ENCODE measurements at regions not wholly inside any gene's neighbourhood (a gene's known extent, or its start where the extent isn't known, plus 50 kb on each side); places are given as distances from the start of the nearest gene placed in this dataset.

- no peaks in the 10 kb centered on the region for H3K27me3 ChIP-seq (ENCODE audit: insufficient read depth, low read length)
- H3K4me3 ChIP-seq (ENCODE audit: low read depth, low read length, poor library complexity, severe bottlenecking): no peak overlapping the region
- no peaks in the 10 kb centered on the region; the same call in 1 of the 2 replicates for H3F3A ChIP-seq (ENCODE audit: insufficient read depth, low read length)
- no peaks in the 10 kb centered on the region for H3K36me3 ChIP-seq (ENCODE audit: insufficient read depth, low read length)
- no peak overlapping the region for H3K4me2 ChIP-seq (ENCODE audit: low read length)
- H3K9me2 ChIP-seq (ENCODE audit: low read depth, low read length): no peaks in the 10 kb centered on the region
- TF ChIP-seq EZH2 (IDR thresholded peaks at IDR 0.05; ENCODE audit: borderline replicate concordance, low read length) (no peak), CTCF (IDR thresholded peaks at IDR 0.05; ENCODE audit: low read length) (no peak)
- H3K27ac ChIP-seq (ENCODE audit: low read depth, low read length, poor library complexity, severe bottlenecking): no peak overlapping the region
- no peaks in the 10 kb centered on the region for H3K79me2 ChIP-seq (ENCODE audit: insufficient read depth, low read length)
- H4K20me1 ChIP-seq (ENCODE audit: insufficient read depth, low read length): no peaks in the 10 kb centered on the region
- no peaks in the 10 kb centered on the region for H3K9me3 ChIP-seq (ENCODE audit: low read length)
- no peak overlapping the region for H3K9ac ChIP-seq (ENCODE audit: low read length)
- peaks cover 13% of the 10 kb centered on the region for H3K4me1 ChIP-seq (ENCODE audit: insufficient read depth, low read length, severe bottlenecking)
- no peak overlapping the region for H2AFZ ChIP-seq (ENCODE audit: low read length)
Measured at GRCh38 chr2:212936572-212936971, 214.8 kb downstream of the IKZF2 start.

- Histone ChIP-seq H3K27me3 (ENCODE audit: insufficient read depth, low read length) (no peaks in the 10 kb centered on the region), H3K9ac (ENCODE audit: low read length) (no peak overlapping the region)
Measured at GRCh38 chr2:212935752-212936151, 215.7 kb downstream of the IKZF2 start.

GRCh38 chr2:212931271-212931670, 220.1 kb downstream of the IKZF2 start:
- H4K20me1 ChIP-seq (ENCODE audit: insufficient read depth, low read length): no peaks in the 10 kb centered on the region

More at GRCh38 chr2:212935752-212936151, 215.7 kb downstream of the IKZF2 start:
- H3K9me3 ChIP-seq (ENCODE audit: low read length): no peaks in the 10 kb centered on the region
- H3K4me2 ChIP-seq (ENCODE audit: low read length): no peak overlapping the region
- H3K27ac ChIP-seq (ENCODE audit: low read depth, low read length, poor library complexity, severe bottlenecking): no peak overlapping the region
- no peaks in the 10 kb centered on the region for H3K36me3 ChIP-seq (ENCODE audit: insufficient read depth, low read length)
- no peak for TF ChIP-seq CTCF (IDR thresholded peaks at IDR 0.05; ENCODE audit: low read length)
- no peak for TF ChIP-seq EZH2 (IDR thresholded peaks at IDR 0.05; ENCODE audit: borderline replicate concordance, low read length)
- no peaks in the 10 kb centered on the region for H3K79me2 ChIP-seq (ENCODE audit: insufficient read depth, low read length)
- peaks cover 13% of the 10 kb centered on the region for H3K4me1 ChIP-seq (ENCODE audit: insufficient read depth, low read length, severe bottlenecking)
- H3F3A ChIP-seq (ENCODE audit: insufficient read depth, low read length): no peaks in the 10 kb centered on the region; the same call in 1 of the 2 replicates
- H2AFZ ChIP-seq (ENCODE audit: low read length): no peak overlapping the region
- H3K4me3 ChIP-seq (ENCODE audit: low read depth, low read length, poor library complexity, severe bottlenecking): no peak overlapping the region
- H4K20me1 ChIP-seq (ENCODE audit: insufficient read depth, low read length): no peaks in the 10 kb centered on the region
- H3K9me2 ChIP-seq (ENCODE audit: low read depth, low read length): no peaks in the 10 kb centered on the region

More at GRCh38 chr2:212931271-212931670, 220.1 kb downstream of the IKZF2 start:
- no peaks in the 10 kb centered on the region for H3K36me3 ChIP-seq (ENCODE audit: insufficient read depth, low read length)
- no peak overlapping the region for H3K4me2 ChIP-seq (ENCODE audit: low read length)
- H3K9me3 ChIP-seq (ENCODE audit: low read length): no peaks in the 10 kb centered on the region
- H3K79me2 ChIP-seq (ENCODE audit: insufficient read depth, low read length): no peaks in the 10 kb centered on the region
- TF ChIP-seq EZH2 (IDR thresholded peaks at IDR 0.05; ENCODE audit: borderline replicate concordance, low read length): no peak
- no peak for TF ChIP-seq CTCF (IDR thresholded peaks at IDR 0.05; ENCODE audit: low read length)
- H3K27ac ChIP-seq (ENCODE audit: low read depth, low read length, poor library complexity, severe bottlenecking): no peak overlapping the region
- H3F3A ChIP-seq (ENCODE audit: insufficient read depth, low read length): no peaks in the 10 kb centered on the region; the same call in 1 of the 2 replicates
- H3K4me1 ChIP-seq (ENCODE audit: insufficient read depth, low read length, severe bottlenecking): no peaks in the 10 kb centered on the region
- no peak overlapping the region for H3K4me3 ChIP-seq (ENCODE audit: low read depth, low read length, poor library complexity, severe bottlenecking)
- no peak overlapping the region for H2AFZ ChIP-seq (ENCODE audit: low read length)
- no peak overlapping the region for H3K9ac ChIP-seq (ENCODE audit: low read length)
- H3K27me3 ChIP-seq (ENCODE audit: insufficient read depth, low read length): no peaks in the 10 kb centered on the region
- no peaks in the 10 kb centered on the region for H3K9me2 ChIP-seq (ENCODE audit: low read depth, low read length)
